ENCODE measurements at regions not wholly inside any gene's neighbourhood (a gene's known extent, or its start where the extent isn't known, plus 50 kb on each side); places are given as distances from the start of the nearest gene placed in this dataset.
"Not testable (repeated sequence)": the region's sequence is repeated elsewhere in the genome, so short reads cannot be mapped to it uniquely, and the experiment has no call there.

- TF ChIP-seq EZH2 (IDR thresholded peaks at IDR 0.05; ENCODE audit: insufficient read depth, poor library complexity, severe bottlenecking); EZH2phosphoT487 (IDR thresholded peaks at IDR 0.05; ENCODE audit: insufficient read depth, low read depth): not testable (repeated sequence)
Observed at GRCh38 chr11:103611526-103612260, 424.7 kb upstream of the DDI1 start.

Measured in GM23248 (cell line).